Stromal cell of bone marrow (primary cell): ENCODE measurements at regions not wholly inside any gene's neighbourhood (a gene's known extent, or its start where the extent isn't known, plus 50 kb on each side); places are given as distances from the start of the nearest gene placed in this dataset.

Source experiments
- DNase-seq: peaks from one replicate; pipeline ENCODE4 v3.0.0-alpha.2; 2012; ENCODE audit warnings: low read depth

GRCh38 chr7:85074-85882 lies 107.1 kb upstream of the FAM20C start:
- no peak for DNase-seq

GRCh38 chr7:85883-86515 lies 106.4 kb upstream of the FAM20C start:
- DNase-seq = no peak

GRCh38 chr7:86629-87028 lies 105.7 kb upstream of the FAM20C start:
- DNase-seq = no peak

- no peak for DNase-seq
Measured at GRCh38 chr7:87047-87446, 105.3 kb upstream of the FAM20C start.

GRCh38 chr7:87671-88070 lies 104.7 kb upstream of the FAM20C start:
- DNase-seq = no peak

GRCh38 chr7:88095-88926 lies 104.1 kb upstream of the FAM20C start:
- DNase-seq = no peak

GRCh38 chr7:88927-89231 lies 103.5 kb upstream of the FAM20C start:
- no peak for DNase-seq

GRCh38 chr7:89232-90019 lies 102.9 kb upstream of the FAM20C start:
- DNase-seq = peak; percentile 98

- DNase-seq = peak; percentile 78
Measured at GRCh38 chr7:90111-91063, 102.0 kb upstream of the FAM20C start.

GRCh38 chr7:91396-92175 lies 100.8 kb upstream of the FAM20C start:
- DNase-seq = no peak

GRCh38 chr7:92231-92674 lies 100.1 kb upstream of the FAM20C start:
- DNase-seq = no peak

GRCh38 chr7:92888-93672 lies 99.3 kb upstream of the FAM20C start:
- DNase-seq = no peak

GRCh38 chr7:94251-94801 lies 98.0 kb upstream of the FAM20C start:
- DNase-seq = no peak

- peak; percentile 64 for DNase-seq
Measured at GRCh38 chr7:95180-95862, 97.0 kb upstream of the FAM20C start.

- no peak for DNase-seq
Measured at GRCh38 chr7:95863-96260, 96.5 kb upstream of the FAM20C start.

- DNase-seq = no peak
Measured at GRCh38 chr7:96861-97260, 95.5 kb upstream of the FAM20C start.

GRCh38 chr7:97310-97841 lies 95.0 kb upstream of the FAM20C start:
- no peak for DNase-seq
